MCF 10A (cell line): ENCODE measurements at regions not wholly inside any gene's neighbourhood (a gene's known extent, or its start where the extent isn't known, plus 50 kb on each side); places are given as distances from the start of the nearest gene placed in this dataset.

Experiments
- BruUV-seq: library from RNA; stranded (reverse); fragments of 400-500 nt; replicated peaks from 2 replicates; lab custom pipeline; 2021; lab: Mats Ljungman, UMichigan
- CTCF ChIA-PET: fragments of 300-600 bp; sonication (Branson Sonifier 250); formaldehyde crosslinking; extraction: SDS; loops from one replicate; lab custom pipeline; 2021; ENCODE audit warnings: antibody characterized with exemption, inconsistent platforms; lab: Yijun Ruan, JAX
- POLR2A ChIA-PET: fragments of 300-600, 350-650 bp; sonication (Branson Sonifier 250); formaldehyde crosslinking; extraction: SDS; loops from one replicate; lab custom pipeline; 2020; ENCODE audit warnings: antibody characterized with exemption, inconsistent platforms; lab: Yijun Ruan, JAX
- DNase-seq: peaks from one replicate; pipeline ENCODE4 v3.0.0-alpha.2; 2018; ENCODE audit not compliant: unreplicated experiment
- H3K27ac Mint-ChIP-seq: one replicate; pipeline ENCODE4 v1.8.0; 2022; ENCODE audit warnings: mild to moderate bottlenecking, low read depth, mixed read lengths; ENCODE audit not compliant: unreplicated experiment
- H3K27me3 Mint-ChIP-seq: one replicate; pipeline ENCODE4 v1.8.0; 2022; ENCODE audit warnings: mixed read lengths; ENCODE audit not compliant: insufficient read depth, unreplicated experiment
- H3K36me3 Mint-ChIP-seq: one replicate; pipeline ENCODE4 v1.8.0; 2022; ENCODE audit warnings: mild to moderate bottlenecking, moderate library complexity, mixed read lengths; ENCODE audit not compliant: insufficient read depth, unreplicated experiment
- H3K4me1 Mint-ChIP-seq: one replicate; pipeline ENCODE4 v1.8.0; 2022; ENCODE audit warnings: mixed read lengths; ENCODE audit not compliant: insufficient read depth, unreplicated experiment
- H3K4me3 Mint-ChIP-seq: one replicate; pipeline ENCODE4 v1.8.0; 2022; ENCODE audit warnings: mild to moderate bottlenecking, moderate library complexity, mixed read lengths; ENCODE audit not compliant: unreplicated experiment
- H3K9me3 Mint-ChIP-seq: one replicate; pipeline ENCODE4 v1.8.0; 2022; ENCODE audit warnings: mixed read lengths; ENCODE audit not compliant: unreplicated experiment
- intact Hi-C: fragments of 100-400 bp; cut with micrococcal nuclease; formaldehyde crosslinking; loops from 2 replicates; pipeline ENCODE4 v1.14.1; 2022
- TF ChIP-seq, protein P1 (sequence below): fragments of 200-600 bp; IDR thresholded peaks from one replicate; pipeline ENCODE4 v1.8.0; 2022; ENCODE audit warnings: antibody characterized with exemption, mild to moderate bottlenecking; ENCODE audit not compliant: unreplicated experiment

DNA sequence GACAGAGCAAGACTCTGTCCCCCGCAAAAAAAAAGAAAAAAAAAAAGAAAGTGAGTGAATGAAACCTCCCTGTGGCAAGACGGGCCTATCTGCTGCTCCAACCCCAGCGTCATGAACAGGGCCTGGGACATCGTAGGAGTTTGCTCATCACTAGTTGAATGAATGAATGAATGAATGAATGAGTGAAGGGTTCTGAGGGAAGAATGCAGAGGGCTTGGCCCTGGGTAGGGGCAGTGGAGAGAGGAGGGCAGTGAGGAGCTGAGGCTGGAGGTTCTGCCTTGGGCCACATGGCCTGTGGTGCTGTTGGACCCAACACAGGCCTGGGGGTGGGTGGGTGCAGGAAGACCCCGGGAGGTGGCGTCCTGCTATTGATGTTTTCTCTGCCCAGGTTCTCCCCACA, 125.5 kb upstream of the CIBAR2 start:
- H3K4me1 Mint-ChIP-seq, result no peaks in the 10 kb centered on the region
- H3K9me3 Mint-ChIP-seq, result no peaks in the 10 kb centered on the region
- no TSS peak for BruUV-seq
- TF ChIP-seq, protein P1, sequence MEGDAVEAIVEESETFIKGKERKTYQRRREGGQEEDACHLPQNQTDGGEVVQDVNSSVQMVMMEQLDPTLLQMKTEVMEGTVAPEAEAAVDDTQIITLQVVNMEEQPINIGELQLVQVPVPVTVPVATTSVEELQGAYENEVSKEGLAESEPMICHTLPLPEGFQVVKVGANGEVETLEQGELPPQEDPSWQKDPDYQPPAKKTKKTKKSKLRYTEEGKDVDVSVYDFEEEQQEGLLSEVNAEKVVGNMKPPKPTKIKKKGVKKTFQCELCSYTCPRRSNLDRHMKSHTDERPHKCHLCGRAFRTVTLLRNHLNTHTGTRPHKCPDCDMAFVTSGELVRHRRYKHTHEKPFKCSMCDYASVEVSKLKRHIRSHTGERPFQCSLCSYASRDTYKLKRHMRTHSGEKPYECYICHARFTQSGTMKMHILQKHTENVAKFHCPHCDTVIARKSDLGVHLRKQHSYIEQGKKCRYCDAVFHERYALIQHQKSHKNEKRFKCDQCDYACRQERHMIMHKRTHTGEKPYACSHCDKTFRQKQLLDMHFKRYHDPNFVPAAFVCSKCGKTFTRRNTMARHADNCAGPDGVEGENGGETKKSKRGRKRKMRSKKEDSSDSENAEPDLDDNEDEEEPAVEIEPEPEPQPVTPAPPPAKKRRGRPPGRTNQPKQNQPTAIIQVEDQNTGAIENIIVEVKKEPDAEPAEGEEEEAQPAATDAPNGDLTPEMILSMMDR, result no peak
- H3K36me3 Mint-ChIP-seq, result no peaks in the 10 kb centered on the region
- ChIA-PET CTCF (interaction anchor here (1.2 kb wide), 1 partner anchor 15 kb away, joined by 6 read pairs; no protein-coding TSS in a partner anchor), POLR2A (no interaction called here)
- no peaks in the 10 kb centered on the region for H3K27me3 Mint-ChIP-seq
- H3K4me3 Mint-ChIP-seq, result no peak overlapping the region
- DNase-seq, result no peak
- no peak overlapping the region for H3K27ac Mint-ChIP-seq
- intact Hi-C loops, result no loop called here

DNA sequence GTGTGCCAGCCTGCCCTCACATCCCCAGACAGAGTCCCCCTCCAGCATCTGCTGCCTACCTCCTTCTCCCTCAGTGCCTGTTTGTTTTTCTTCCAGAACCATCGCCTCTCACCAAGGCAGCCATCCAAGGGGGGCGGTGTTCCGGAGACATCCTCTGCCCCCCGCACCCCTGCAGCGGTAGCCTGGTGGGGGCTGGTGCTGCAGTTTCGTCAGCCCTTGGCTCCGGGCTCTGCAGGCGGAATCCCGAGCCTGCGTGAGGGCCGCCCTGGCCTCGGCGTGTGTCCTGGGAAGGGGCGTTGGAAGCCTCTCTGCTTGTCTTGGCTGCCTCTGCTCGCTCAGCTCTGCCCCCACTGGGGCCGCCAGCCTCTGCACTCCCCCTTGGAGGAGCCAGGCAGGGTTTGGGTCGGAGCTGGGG, 126.0 kb upstream of the CIBAR2 start:
- H3K9me3 Mint-ChIP-seq, result no peaks in the 10 kb centered on the region
- H3K36me3 Mint-ChIP-seq, result no peaks in the 10 kb centered on the region
- no peaks in the 10 kb centered on the region for H3K4me1 Mint-ChIP-seq
- no peaks in the 10 kb centered on the region for H3K27me3 Mint-ChIP-seq
- DNase-seq, result no peak
- POLR2A ChIA-PET, result no interaction called here
- TF ChIP-seq, protein P1, result no peak
- CTCF ChIA-PET, result interaction anchor here (0.6 to 2.8 kb wide), 4 partner anchors 10 to 372 kb away, joined by 4 to 12 read pairs (median 6); no protein-coding TSS in a partner anchor
- H3K27ac Mint-ChIP-seq, result no peak overlapping the region
- H3K4me3 Mint-ChIP-seq, result no peak overlapping the region
- intact Hi-C loops, result no loop called here
- no TSS peak for BruUV-seq

DNA sequence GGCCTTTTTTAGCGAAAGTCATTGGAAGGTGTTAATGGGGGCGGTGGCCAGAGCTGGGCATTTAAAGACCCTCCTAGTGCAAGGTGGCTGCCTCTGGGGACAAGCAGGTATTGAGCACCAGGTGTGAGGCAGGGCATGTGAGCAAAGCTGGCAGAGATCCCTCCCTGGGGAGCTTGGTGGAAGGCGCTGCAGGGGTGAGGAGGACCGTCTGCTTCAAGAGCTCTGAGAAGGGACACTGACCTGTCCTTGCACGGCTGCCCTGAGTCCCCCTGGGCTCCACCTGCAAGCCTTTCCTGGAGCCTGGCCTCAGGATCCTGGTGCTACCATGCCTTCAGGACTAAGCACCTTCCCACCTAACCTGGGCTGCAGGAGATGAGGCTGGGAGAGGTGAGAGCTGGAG, 127.0 kb upstream of the CIBAR2 start:
- Mint-ChIP-seq H3K27ac (no peak overlapping the region), H3K9me3 (no peaks in the 10 kb centered on the region), H3K4me1 (no peaks in the 10 kb centered on the region), H3K4me3 (no peak overlapping the region), H3K27me3 (no peaks in the 10 kb centered on the region), H3K36me3 (no peaks in the 10 kb centered on the region)
- CTCF ChIA-PET, result interaction anchor here (0.7 to 2.9 kb wide), 5 partner anchors 14 to 125 kb away, joined by 3 to 12 read pairs (median 4); no protein-coding TSS in a partner anchor
- intact Hi-C loops, result no loop called here
- POLR2A ChIA-PET, result no interaction called here
- no peak for DNase-seq
- TF ChIP-seq, protein P1, result no peak
- no TSS peak for BruUV-seq

DNA sequence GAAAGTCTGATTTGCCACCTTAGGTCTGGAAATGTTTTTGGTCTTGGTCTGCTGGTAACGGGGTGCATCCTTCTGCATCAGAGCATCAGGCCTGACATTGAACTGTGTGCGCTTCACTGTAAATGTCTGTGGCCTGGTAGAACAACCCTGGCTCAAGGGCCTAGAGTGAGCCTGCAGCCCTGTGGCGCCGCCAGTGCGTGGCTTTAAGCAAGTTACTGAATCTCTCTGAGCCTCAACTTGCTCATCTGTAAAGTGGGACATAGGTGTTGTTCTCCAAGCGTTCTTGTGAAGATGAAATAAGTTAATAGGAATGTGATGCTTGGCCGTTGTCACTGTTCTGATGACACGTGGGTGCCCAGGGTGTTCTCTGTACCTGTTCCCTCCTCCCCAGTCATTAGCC, 127.6 kb upstream of the CIBAR2 start:
- Mint-ChIP-seq H3K36me3 (no peaks in the 10 kb centered on the region), H3K27me3 (no peaks in the 10 kb centered on the region), H3K4me1 (no peaks in the 10 kb centered on the region), H3K9me3 (no peaks in the 10 kb centered on the region), H3K4me3 (no peak overlapping the region), H3K27ac (no peak overlapping the region)
- CTCF ChIA-PET, result interaction anchor here (0.5 to 2.9 kb wide), 4 partner anchors 13 to 125 kb away, joined by 3 to 12 read pairs (median 7); no protein-coding TSS in a partner anchor
- intact Hi-C loops, result loop anchor here (10.0 kb wide), 1 partner anchor 125 kb away; the partner anchor contains the start of gene CIBAR2
- TF ChIP-seq, protein P1, result no peak
- POLR2A ChIA-PET, result no interaction called here
- no TSS peak for BruUV-seq
- no peak for DNase-seq
